AG04449 (cell line): ENCODE measurements at regions not wholly inside any gene's neighbourhood (a gene's known extent, or its start where the extent isn't known, plus 50 kb on each side); places are given as distances from the start of the nearest gene placed in this dataset.

Source experiments
- CTCF ChIA-PET: fragments of 350-600 bp; formaldehyde crosslinking; extraction: SDS; loops from one replicate; lab custom pipeline; 2021; ENCODE audit warnings: antibody characterized with exemption; lab: Yijun Ruan, JAX
- POLR2A ChIA-PET: fragments of 400-600, 350-600 bp; formaldehyde crosslinking; extraction: SDS; loops from one replicate; lab custom pipeline; 2020; ENCODE audit warnings: antibody characterized with exemption, inconsistent platforms; lab: Yijun Ruan, JAX
- DNase-seq: peaks from one replicate; pipeline ENCODE4 v3.0.0-alpha.2; 2010; ENCODE audit warnings: low read depth, low spot score
- H3K4me3 ChIP-seq: 2 replicates; pipeline ENCODE4 v1.5.1; 2011; ENCODE audit warnings: low read depth, mild to moderate bottlenecking, control low read depth, low read length
- TF ChIP-seq, protein P1 (sequence below): IDR thresholded peaks from one replicate; pipeline ENCODE4 v1.5.1; 2011; ENCODE audit warnings: mild to moderate bottlenecking, moderate library complexity, low read length, control low read depth, inconsistent platforms; ENCODE audit not compliant: insufficient read depth; ENCODE audit errors: missing control alignments

DNA sequence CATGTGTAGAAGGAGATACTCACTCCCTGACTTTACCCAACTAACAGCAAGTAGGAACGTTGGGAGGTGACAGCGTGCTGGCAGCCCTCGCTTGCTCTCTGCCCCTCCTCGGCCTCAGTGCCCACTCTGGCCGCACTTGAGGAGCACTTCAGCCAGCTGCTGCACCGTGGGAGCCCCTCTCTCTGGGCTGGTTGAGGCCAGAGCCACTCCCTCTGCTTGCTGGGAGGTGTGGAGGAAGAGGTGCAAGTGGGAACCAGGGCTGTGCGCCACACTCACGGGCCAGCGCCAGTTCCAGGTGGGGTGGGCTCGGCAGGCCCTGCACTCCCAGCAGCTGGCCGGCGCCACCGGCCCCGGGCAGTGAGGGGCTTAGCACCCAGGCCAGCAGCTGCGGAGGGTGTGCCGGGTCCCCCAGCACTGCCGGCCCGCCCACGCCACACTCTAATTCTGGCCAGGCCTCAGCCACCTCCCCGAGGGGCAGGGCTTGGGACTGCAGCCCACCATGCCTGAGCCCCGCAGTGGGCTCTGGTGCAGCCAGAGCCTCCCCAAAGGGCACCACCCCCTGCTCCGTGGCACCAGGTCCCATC, 68.4 kb upstream of the FRMD4B start:
- TF ChIP-seq, protein P1, sequence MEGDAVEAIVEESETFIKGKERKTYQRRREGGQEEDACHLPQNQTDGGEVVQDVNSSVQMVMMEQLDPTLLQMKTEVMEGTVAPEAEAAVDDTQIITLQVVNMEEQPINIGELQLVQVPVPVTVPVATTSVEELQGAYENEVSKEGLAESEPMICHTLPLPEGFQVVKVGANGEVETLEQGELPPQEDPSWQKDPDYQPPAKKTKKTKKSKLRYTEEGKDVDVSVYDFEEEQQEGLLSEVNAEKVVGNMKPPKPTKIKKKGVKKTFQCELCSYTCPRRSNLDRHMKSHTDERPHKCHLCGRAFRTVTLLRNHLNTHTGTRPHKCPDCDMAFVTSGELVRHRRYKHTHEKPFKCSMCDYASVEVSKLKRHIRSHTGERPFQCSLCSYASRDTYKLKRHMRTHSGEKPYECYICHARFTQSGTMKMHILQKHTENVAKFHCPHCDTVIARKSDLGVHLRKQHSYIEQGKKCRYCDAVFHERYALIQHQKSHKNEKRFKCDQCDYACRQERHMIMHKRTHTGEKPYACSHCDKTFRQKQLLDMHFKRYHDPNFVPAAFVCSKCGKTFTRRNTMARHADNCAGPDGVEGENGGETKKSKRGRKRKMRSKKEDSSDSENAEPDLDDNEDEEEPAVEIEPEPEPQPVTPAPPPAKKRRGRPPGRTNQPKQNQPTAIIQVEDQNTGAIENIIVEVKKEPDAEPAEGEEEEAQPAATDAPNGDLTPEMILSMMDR: no peak
- no peak for DNase-seq
- H3K4me3 ChIP-seq: no peak overlapping the region
- ChIA-PET CTCF (interaction anchor here (1.1 to 1.2 kb wide), 2 partner anchors 13 to 45 kb away, joined by 3 to 5 read pairs; no protein-coding TSS in a partner anchor), POLR2A (no interaction called here)

DNA sequence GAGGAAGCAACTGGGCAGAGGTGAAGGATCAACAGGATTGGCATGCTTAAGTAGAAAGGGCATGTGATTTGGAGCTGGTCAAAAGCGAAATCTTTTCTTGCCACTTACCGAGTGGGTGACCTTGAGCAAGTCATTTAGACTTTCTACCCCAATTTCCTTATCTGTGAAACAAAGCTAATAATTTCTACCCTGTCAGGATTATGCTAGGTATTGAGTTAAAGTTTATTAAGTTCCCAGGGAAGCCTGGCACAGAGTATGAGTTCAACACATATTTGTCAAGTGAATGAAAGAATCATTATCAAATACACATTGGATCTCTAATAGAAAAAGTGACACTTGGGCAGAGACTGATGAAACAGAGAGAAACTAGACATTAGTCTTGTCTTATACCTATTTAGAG, 66.4 kb upstream of the FRMD4B start:
- POLR2A ChIA-PET: no interaction called here
- DNase-seq: no peak
- TF ChIP-seq, protein P1: no peak
- CTCF ChIA-PET: interaction anchor here (0.9 to 2.2 kb wide), 4 partner anchors 9 to 471 kb away, joined by 3 to 11 read pairs (median 4); no protein-coding TSS in a partner anchor
- H3K4me3 ChIP-seq: no peak overlapping the region

DNA sequence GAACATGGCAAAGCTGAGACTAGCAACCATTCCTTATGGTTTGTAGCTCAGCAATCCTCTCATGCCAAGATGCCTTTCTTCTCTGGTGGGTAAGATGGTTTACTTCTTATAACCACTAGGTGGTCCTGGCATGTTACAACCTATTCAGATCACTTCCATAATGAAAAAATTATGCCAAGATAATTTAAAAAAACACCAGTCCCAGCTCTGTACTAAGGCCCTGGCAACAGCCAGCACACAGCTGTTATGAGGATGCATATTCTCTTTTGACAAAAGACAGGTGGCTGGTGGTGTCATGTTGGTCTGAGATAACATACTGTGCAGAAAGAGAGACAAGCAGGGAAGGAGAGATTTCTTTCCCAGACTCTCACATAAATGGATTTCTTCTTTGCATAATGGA, 65.7 kb upstream of the FRMD4B start:
- POLR2A ChIA-PET: no interaction called here
- TF ChIP-seq, protein P1: no peak
- H3K4me3 ChIP-seq: no peak overlapping the region
- CTCF ChIA-PET: interaction anchor here (0.9 to 2.2 kb wide), 5 partner anchors 8 to 472 kb away, joined by 3 to 11 read pairs (median 3); no protein-coding TSS in a partner anchor
- DNase-seq: no peak

DNA sequence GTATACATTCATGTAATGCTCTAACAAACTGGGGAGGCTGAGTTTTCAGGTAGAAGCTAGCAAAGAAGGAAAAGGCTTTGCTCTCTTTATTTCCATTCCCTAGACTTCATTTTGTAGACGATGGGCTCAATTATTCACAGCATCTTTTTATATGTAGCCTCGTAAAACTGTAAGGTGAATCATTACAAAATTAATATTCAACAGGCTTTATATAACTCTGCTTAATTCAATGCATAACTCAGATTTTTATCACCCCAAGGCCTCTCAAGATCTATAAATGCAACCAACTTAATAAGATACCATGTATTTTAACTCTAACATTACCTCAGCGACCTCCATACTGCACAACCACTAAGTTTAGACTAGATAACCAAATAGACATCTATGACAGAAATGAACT, 63.0 kb upstream of the FRMD4B start:
- TF ChIP-seq, protein P1: no peak
- no peak overlapping the region for H3K4me3 ChIP-seq
- ChIA-PET POLR2A (no interaction called here), CTCF (no interaction called here)
- no peak for DNase-seq

DNA sequence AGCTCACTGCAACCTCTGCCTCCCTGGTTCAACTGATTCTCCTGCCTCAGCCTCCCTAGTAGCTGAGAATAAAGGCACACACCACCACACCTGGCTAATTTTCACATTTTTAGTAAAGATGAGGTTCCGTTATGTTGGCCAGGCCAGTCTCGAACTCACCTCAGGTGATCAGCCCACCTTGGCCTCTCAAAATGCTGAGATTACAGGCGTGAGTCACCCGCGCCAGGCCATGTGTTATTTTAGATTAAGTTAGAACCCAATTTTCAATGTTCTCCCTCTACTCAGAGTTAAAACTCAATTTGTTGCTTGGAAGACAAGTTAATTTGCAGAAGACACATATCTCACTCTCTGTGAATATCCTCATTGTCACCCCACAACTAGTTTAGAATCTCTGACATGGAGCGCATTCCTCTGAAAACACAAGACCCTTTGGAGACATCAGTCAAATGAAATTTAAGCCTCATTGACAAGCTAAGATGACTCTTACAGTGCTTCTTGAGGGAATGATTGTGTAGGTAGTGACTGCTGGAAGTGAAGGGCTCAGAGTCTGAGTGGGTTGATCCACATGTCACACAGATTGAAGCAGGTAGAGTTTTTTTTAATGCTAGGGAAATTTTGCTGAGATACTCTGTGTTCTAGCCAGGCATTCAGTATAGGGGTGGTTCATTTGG, 60.6 kb upstream of the FRMD4B start:
- CTCF ChIA-PET: no interaction called here
- H3K4me3 ChIP-seq: no peak overlapping the region
- POLR2A ChIA-PET: no interaction called here
- DNase-seq: no peak
- TF ChIP-seq, protein P1: no peak

DNA sequence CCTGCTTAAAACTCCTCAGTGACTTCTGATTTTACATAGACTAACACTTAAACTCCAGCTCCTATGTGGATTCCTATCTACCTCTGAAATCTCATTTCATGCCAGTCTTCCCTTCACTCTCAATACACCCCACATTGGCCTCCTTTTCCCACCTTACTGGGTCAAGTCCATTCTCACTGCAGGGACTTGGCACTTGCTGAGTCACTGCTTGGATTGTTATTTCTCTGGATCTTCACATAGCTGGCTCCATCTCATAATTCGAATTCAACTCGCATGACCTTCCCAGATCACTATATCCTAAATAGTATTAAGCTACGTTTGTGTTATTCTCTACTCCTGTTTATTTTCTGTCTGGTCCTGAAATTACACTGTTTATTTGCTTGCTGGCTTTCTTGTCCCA, 59.6 kb upstream of the FRMD4B start:
- ChIA-PET CTCF (no interaction called here), POLR2A (no interaction called here)
- DNase-seq: no peak
- no peak overlapping the region for H3K4me3 ChIP-seq
- TF ChIP-seq, protein P1: no peak
